Progenitor cell of endocrine pancreas (in vitro differentiated cells): ENCODE measurements at regions not wholly inside any gene's neighbourhood (a gene's known extent, or its start where the extent isn't known, plus 50 kb on each side); places are given as distances from the start of the nearest gene placed in this dataset.

Experiments used
- DNase-seq: peaks from one replicate; pipeline ENCODE4 v3.0.0; 2021; ENCODE audit warnings: low spot score; ENCODE audit not compliant: unreplicated experiment
- H3K27ac Mint-ChIP-seq: 2 replicates; pipeline ENCODE4 v1.8.0; 2021; ENCODE audit warnings: mild to moderate bottlenecking, moderate library complexity, mixed read lengths
- H3K27me3 Mint-ChIP-seq: 2 replicates; pipeline ENCODE4 v1.8.0; 2021; ENCODE audit warnings: mixed read lengths
- H3K36me3 Mint-ChIP-seq: 2 replicates; pipeline ENCODE4 v1.8.0; 2022; ENCODE audit warnings: mixed read lengths; ENCODE audit not compliant: insufficient read depth
- H3K4me1 Mint-ChIP-seq: 2 replicates; pipeline ENCODE4 v1.8.0; 2021; ENCODE audit warnings: low read depth, mixed read lengths
- H3K4me3 Mint-ChIP-seq: 2 replicates; pipeline ENCODE4 v1.8.0; 2021; ENCODE audit warnings: low read depth, mild to moderate bottlenecking, moderate library complexity, mixed read lengths
- H3K9me3 Mint-ChIP-seq: 2 replicates; pipeline ENCODE4 v1.8.0; 2021; ENCODE audit warnings: low read depth, mixed read lengths
- CTCF ChIP-seq: fragments of 200-600 bp; sonication (generic); IDR thresholded peaks from one replicate; pipeline ENCODE4 v1.5.0; 2021; ENCODE audit warnings: antibody characterized with exemption, mild to moderate bottlenecking; ENCODE audit not compliant: unreplicated experiment

DNA sequence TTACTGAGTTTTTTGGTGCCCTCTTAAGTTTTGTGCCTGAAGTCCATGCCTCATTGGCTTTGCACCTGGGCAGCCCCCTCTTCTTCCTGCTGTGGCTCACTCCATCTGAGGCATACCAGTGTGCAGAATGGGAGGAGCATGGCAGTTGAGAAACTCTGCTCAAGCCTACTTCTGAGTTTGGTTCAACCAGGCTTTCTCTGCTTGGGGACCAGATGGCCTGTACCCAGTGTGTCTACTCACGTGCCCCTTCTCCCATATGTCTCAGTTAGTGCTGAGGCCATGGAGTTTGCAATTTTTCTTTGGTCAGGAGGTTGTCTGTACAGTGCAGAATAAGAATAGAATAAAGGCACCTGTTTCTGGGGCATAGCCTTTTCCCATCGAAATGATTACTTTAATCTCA lies 383.3 kb upstream of the DDHD1 start:
- Mint-ChIP-seq H3K4me1 (peaks cover 5% of the 10 kb centered on the region), H3K27me3 (no peaks in the 10 kb centered on the region), H3K4me3 (no peak overlapping the region), H3K9me3 (no peaks in the 10 kb centered on the region), H3K27ac (no peak overlapping the region), H3K36me3 (no peaks in the 10 kb centered on the region)
- TF ChIP-seq CTCF = no peak
- DNase-seq = no peak

DNA sequence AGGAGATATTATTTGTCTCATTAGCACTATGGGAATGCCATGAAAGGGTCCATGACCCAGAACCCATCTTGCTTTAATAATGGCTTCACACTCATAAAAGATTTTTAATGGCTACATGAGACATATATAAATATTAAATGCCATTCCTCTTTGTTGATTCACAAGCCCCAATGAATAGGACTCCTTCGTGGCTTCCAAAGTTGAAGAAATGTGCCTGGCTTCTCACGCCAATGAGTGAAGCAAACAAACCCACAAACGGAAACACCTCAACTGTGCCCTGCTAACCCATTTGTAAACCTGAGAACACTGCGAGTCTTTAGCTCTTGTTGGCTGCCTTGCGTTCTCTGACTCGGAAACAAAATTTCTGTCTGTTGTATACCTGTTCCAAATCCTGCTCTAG lies 381.7 kb upstream of the DDHD1 start:
- H3K27ac Mint-ChIP-seq = no peak overlapping the region
- peaks cover 9% of the 10 kb centered on the region for H3K4me1 Mint-ChIP-seq
- no peak for DNase-seq
- H3K9me3 Mint-ChIP-seq = no peaks in the 10 kb centered on the region
- H3K4me3 Mint-ChIP-seq = no peak overlapping the region
- TF ChIP-seq CTCF = no peak
- H3K27me3 Mint-ChIP-seq = no peaks in the 10 kb centered on the region
- H3K36me3 Mint-ChIP-seq = no peaks in the 10 kb centered on the region

GRCh38 chr14:53533384-53533970 lies 380.4 kb upstream of the DDHD1 start:
- DNase-seq = no peak
- H3K36me3 Mint-ChIP-seq = no peaks in the 10 kb centered on the region
- peaks cover 9% of the 10 kb centered on the region for H3K4me1 Mint-ChIP-seq
- no peaks in the 10 kb centered on the region for H3K9me3 Mint-ChIP-seq
- no peak overlapping the region for H3K4me3 Mint-ChIP-seq
- H3K27me3 Mint-ChIP-seq = no peaks in the 10 kb centered on the region
- no peak for TF ChIP-seq CTCF
- no peak overlapping the region for H3K27ac Mint-ChIP-seq

GRCh38 chr14:53532853-53533252 lies 379.7 kb upstream of the DDHD1 start:
- no peak for TF ChIP-seq CTCF
- H3K36me3 Mint-ChIP-seq = no peaks in the 10 kb centered on the region
- no peak overlapping the region for H3K4me3 Mint-ChIP-seq
- no peaks in the 10 kb centered on the region for H3K27me3 Mint-ChIP-seq
- no peaks in the 10 kb centered on the region for H3K9me3 Mint-ChIP-seq
- H3K4me1 Mint-ChIP-seq = peaks cover 9% of the 10 kb centered on the region
- H3K27ac Mint-ChIP-seq = no peak overlapping the region
- no peak for DNase-seq

- no peaks in the 10 kb centered on the region for H3K36me3 Mint-ChIP-seq
- no peaks in the 10 kb centered on the region for H3K27me3 Mint-ChIP-seq
- H3K27ac Mint-ChIP-seq = no peak overlapping the region
- H3K4me3 Mint-ChIP-seq = no peak overlapping the region
- TF ChIP-seq CTCF = no peak
- no peaks in the 10 kb centered on the region for H3K9me3 Mint-ChIP-seq
- peaks cover 9% of the 10 kb centered on the region for H3K4me1 Mint-ChIP-seq
- DNase-seq = no peak
Measured at GRCh38 chr14:53531730-53532129, 378.6 kb upstream of the DDHD1 start.
